ENCODE measurements at regions not wholly inside any gene's neighbourhood (a gene's known extent, or its start where the extent isn't known, plus 50 kb on each side); places are given as distances from the start of the nearest gene placed in this dataset.

- POLR2A ChIA-PET: no interaction called here
- no peaks in the 10 kb centered on the region for H3K9me3 Mint-ChIP-seq
- H3K27me3 Mint-ChIP-seq: peaks cover 3% of the 10 kb centered on the region
- peaks cover 13% of the 10 kb centered on the region for H3K4me1 Mint-ChIP-seq
- H3K27ac Mint-ChIP-seq: no peak overlapping the region
- H3K4me3 Mint-ChIP-seq: no peak overlapping the region
- DNase-seq: peak; percentile 24
- CTCF ChIA-PET: interaction anchor here (1.3 kb wide), 1 partner anchor 35 kb away, joined by 3 read pairs; no protein-coding TSS in a partner anchor
- no peaks in the 10 kb centered on the region for H3K36me3 Mint-ChIP-seq (ENCODE audit: low read depth)
These were observed 87.0 kb upstream of the THY1 start for GRCh38 chr11:119509969-119510401.

- Mint-ChIP-seq H3K27me3 (peaks cover 3% of the 10 kb centered on the region), H3K4me3 (no peak overlapping the region), H3K36me3 (ENCODE audit: low read depth) (no peaks in the 10 kb centered on the region), H3K4me1 (peaks cover 13% of the 10 kb centered on the region), H3K9me3 (no peaks in the 10 kb centered on the region), H3K27ac (no peak overlapping the region)
- DNase-seq: no peak
- ChIA-PET POLR2A (no interaction called here), CTCF (interaction anchor here (1.3 kb wide), 1 partner anchor 34 kb away, joined by 3 read pairs; no protein-coding TSS in a partner anchor)
These were observed 86.4 kb upstream of the THY1 start for GRCh38 chr11:119509282-119509841.

GRCh38 chr11:119506436-119506835, 83.5 kb upstream of the THY1 start:
- Mint-ChIP-seq H3K4me1 (peaks cover 13% of the 10 kb centered on the region), H3K27ac (no peak overlapping the region), H3K9me3 (no peaks in the 10 kb centered on the region), H3K36me3 (ENCODE audit: low read depth) (no peaks in the 10 kb centered on the region), H3K27me3 (no peaks in the 10 kb centered on the region), H3K4me3 (no peak overlapping the region)
- ChIA-PET CTCF (no interaction called here), POLR2A (no interaction called here)
- no peak for DNase-seq

- no peak for DNase-seq
- Mint-ChIP-seq H3K4me3 (no peak overlapping the region), H3K4me1 (peaks cover 13% of the 10 kb centered on the region), H3K27me3 (no peaks in the 10 kb centered on the region), H3K27ac (no peak overlapping the region), H3K36me3 (ENCODE audit: low read depth) (no peaks in the 10 kb centered on the region), H3K9me3 (no peaks in the 10 kb centered on the region)
- ChIA-PET POLR2A (interaction anchor here (0.9 kb wide), 1 partner anchor 12 kb away, joined by 3 read pairs; no protein-coding TSS in a partner anchor), CTCF (no interaction called here)
These were observed 82.9 kb upstream of the THY1 start for GRCh38 chr11:119505861-119506260.

- POLR2A ChIA-PET: interaction anchor here (0.9 kb wide), 1 partner anchor 11 kb away, joined by 3 read pairs; no protein-coding TSS in a partner anchor
- Mint-ChIP-seq H3K27ac (no peak overlapping the region), H3K9me3 (no peaks in the 10 kb centered on the region), H3K36me3 (ENCODE audit: low read depth) (no peaks in the 10 kb centered on the region), H3K27me3 (peaks cover 5% of the 10 kb centered on the region), H3K4me1 (peaks cover 8% of the 10 kb centered on the region), H3K4me3 (no peak overlapping the region)
- no peak for DNase-seq
- CTCF ChIA-PET: no interaction called here
These were observed 82.1 kb upstream of the THY1 start for GRCh38 chr11:119505071-119505470.

GRCh38 chr11:119504371-119504770, 81.4 kb upstream of the THY1 start:
- DNase-seq: no peak
- ChIA-PET POLR2A (no interaction called here), CTCF (no interaction called here)
- peaks cover 5% of the 10 kb centered on the region for H3K27me3 Mint-ChIP-seq
- H3K9me3 Mint-ChIP-seq: no peaks in the 10 kb centered on the region
- H3K36me3 Mint-ChIP-seq (ENCODE audit: low read depth): no peaks in the 10 kb centered on the region
- no peak overlapping the region for H3K4me3 Mint-ChIP-seq
- H3K27ac Mint-ChIP-seq: no peak overlapping the region
- H3K4me1 Mint-ChIP-seq: peaks cover 1% of the 10 kb centered on the region

GRCh38 chr11:119501777-119502405, 78.9 kb upstream of the THY1 start:
- POLR2A ChIA-PET: no interaction called here
- H3K36me3 Mint-ChIP-seq (ENCODE audit: low read depth): no peaks in the 10 kb centered on the region
- peaks cover 5% of the 10 kb centered on the region for H3K27me3 Mint-ChIP-seq
- DNase-seq: no peak
- CTCF ChIA-PET: no interaction called here
- no peaks in the 10 kb centered on the region for H3K4me1 Mint-ChIP-seq
- no peak overlapping the region for H3K27ac Mint-ChIP-seq
- no peaks in the 10 kb centered on the region for H3K9me3 Mint-ChIP-seq
- H3K4me3 Mint-ChIP-seq: no peak overlapping the region

GRCh38 chr11:119497717-119498116, 74.7 kb upstream of the THY1 start:
- Mint-ChIP-seq H3K27ac (no peak overlapping the region), H3K27me3 (peaks cover 8% of the 10 kb centered on the region), H3K9me3 (no peaks in the 10 kb centered on the region), H3K4me1 (no peaks in the 10 kb centered on the region), H3K4me3 (no peak overlapping the region), H3K36me3 (ENCODE audit: low read depth) (no peaks in the 10 kb centered on the region)
- DNase-seq: no peak
- POLR2A ChIA-PET: no interaction called here
- CTCF ChIA-PET: no interaction called here

- POLR2A ChIA-PET: no interaction called here
- Mint-ChIP-seq H3K9me3 (no peaks in the 10 kb centered on the region), H3K4me3 (no peak overlapping the region), H3K27ac (no peak overlapping the region), H3K27me3 (peaks cover 8% of the 10 kb centered on the region), H3K36me3 (ENCODE audit: low read depth) (no peaks in the 10 kb centered on the region), H3K4me1 (no peaks in the 10 kb centered on the region)
- CTCF ChIA-PET: no interaction called here
- DNase-seq: no peak
These were observed 74.0 kb upstream of the THY1 start for GRCh38 chr11:119496997-119497396.

GRCh38 chr11:119496469-119496868, 73.5 kb upstream of the THY1 start:
- CTCF ChIA-PET: no interaction called here
- no peaks in the 10 kb centered on the region for H3K4me1 Mint-ChIP-seq
- H3K4me3 Mint-ChIP-seq: no peak overlapping the region
- H3K9me3 Mint-ChIP-seq: no peaks in the 10 kb centered on the region
- no peak overlapping the region for H3K27ac Mint-ChIP-seq
- peaks cover 8% of the 10 kb centered on the region for H3K27me3 Mint-ChIP-seq
- no peak for DNase-seq
- H3K36me3 Mint-ChIP-seq (ENCODE audit: low read depth): no peaks in the 10 kb centered on the region
- POLR2A ChIA-PET: no interaction called here

GRCh38 chr11:119493712-119494111, 70.7 kb upstream of the THY1 start:
- CTCF ChIA-PET: no interaction called here
- H3K27ac Mint-ChIP-seq: no peak overlapping the region
- POLR2A ChIA-PET: interaction anchor here (0.9 kb wide), 1 partner anchor 12 kb away, joined by 3 read pairs; no protein-coding TSS in a partner anchor

GRCh38 chr11:119491753-119492510, 69.0 kb upstream of the THY1 start:
- no peaks in the 10 kb centered on the region for H3K4me1 Mint-ChIP-seq
- H3K27me3 Mint-ChIP-seq: peaks cover 10% of the 10 kb centered on the region
- H3K27ac Mint-ChIP-seq: no peak overlapping the region
- H3K4me3 Mint-ChIP-seq: no peak overlapping the region
- H3K9me3 Mint-ChIP-seq: no peaks in the 10 kb centered on the region
- H3K36me3 Mint-ChIP-seq (ENCODE audit: low read depth): no peaks in the 10 kb centered on the region
- CTCF ChIA-PET: interaction anchor here (0.7 kb wide), 1 partner anchor 165 kb away, joined by 3 read pairs; no protein-coding TSS in a partner anchor
- no peak for DNase-seq
- POLR2A ChIA-PET: no interaction called here

More at GRCh38 chr11:119493712-119494111, 70.7 kb upstream of the THY1 start:
- DNase-seq: peak; percentile 26
- Mint-ChIP-seq H3K36me3 (ENCODE audit: low read depth) (no peaks in the 10 kb centered on the region), H3K9me3 (no peaks in the 10 kb centered on the region), H3K27me3 (peaks cover 5% of the 10 kb centered on the region), H3K4me3 (no peak overlapping the region), H3K4me1 (no peaks in the 10 kb centered on the region)

GRCh38 chr11:119490253-119491006, 67.5 kb upstream of the THY1 start:
- H3K27ac Mint-ChIP-seq: no peak overlapping the region
- CTCF ChIA-PET: interaction anchor here (0.7 kb wide), 1 partner anchor 50 kb away, joined by 3 read pairs; no protein-coding TSS in a partner anchor
- H3K9me3 Mint-ChIP-seq: no peaks in the 10 kb centered on the region
- H3K4me3 Mint-ChIP-seq: no peak overlapping the region
- no peaks in the 10 kb centered on the region for H3K36me3 Mint-ChIP-seq (ENCODE audit: low read depth)
- no peaks in the 10 kb centered on the region for H3K4me1 Mint-ChIP-seq
- H3K27me3 Mint-ChIP-seq: peaks cover 8% of the 10 kb centered on the region
- no peak for DNase-seq
- POLR2A ChIA-PET: no interaction called here

All from activated CD4-positive, alpha-beta memory T cell treated with anti-CD3 and anti-CD28 coated beads, Interleukin-2, amount 10 ng/mL, durations not matched to agents 7 days and 5 days (primary cell).